HG02763 (cell line): ENCODE measurements at regions not wholly inside any gene's neighbourhood (a gene's known extent, or its start where the extent isn't known, plus 50 kb on each side); places are given as distances from the start of the nearest gene placed in this dataset.
"Not testable (repeated sequence)": the region's sequence is repeated elsewhere in the genome, so short reads cannot be mapped to it uniquely, and the experiment has no call there.

Experiments
- ATAC-seq: cut with Tn5 transposase; IDR thresholded peaks from one replicate; pipeline ENCODE4 v1.9.1; 2021; ENCODE audit warnings: mild to moderate bottlenecking, moderate library complexity; ENCODE audit not compliant: unreplicated experiment

DNA sequence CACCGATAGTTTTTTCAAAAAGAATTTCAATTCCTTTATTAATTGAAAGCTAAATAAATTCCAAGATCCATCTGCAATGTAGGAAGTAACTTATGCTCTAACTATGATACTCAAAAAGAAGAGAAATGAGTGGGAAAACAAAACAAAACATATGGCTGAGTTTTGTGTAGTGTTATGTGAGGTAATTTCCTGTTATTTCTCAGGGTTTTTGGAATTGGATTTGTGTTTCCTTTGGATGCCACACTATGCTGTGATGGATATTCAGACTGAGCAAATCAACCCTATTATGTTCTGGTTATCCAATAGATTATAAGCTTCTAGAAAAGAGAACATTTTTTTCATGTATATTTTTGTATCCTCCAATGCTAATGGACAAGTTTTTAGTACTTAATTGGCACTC is 73.4 kb upstream of the RAPGEF2 start:
- no peak for ATAC-seq

DNA sequence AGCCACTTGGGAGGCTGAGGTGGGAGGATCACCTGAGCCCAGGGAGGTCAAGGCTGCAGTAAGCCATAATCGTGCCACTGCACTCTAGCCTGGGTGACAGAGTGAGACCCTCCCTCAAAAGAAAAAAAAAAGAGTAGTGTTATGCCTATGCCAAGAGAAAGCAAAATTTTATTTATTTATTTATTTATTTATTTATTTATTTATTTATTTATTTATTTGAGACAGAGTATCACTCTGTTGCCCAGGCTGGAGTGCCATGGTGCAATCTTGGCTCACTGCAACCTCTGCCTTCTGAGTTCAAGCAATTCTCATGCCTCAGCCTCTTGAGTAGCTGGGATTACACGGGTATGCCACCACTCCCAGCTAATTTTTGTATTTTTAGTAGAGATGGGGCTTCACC is 72.6 kb upstream of the RAPGEF2 start:
- ATAC-seq = not testable (repeated sequence)

DNA sequence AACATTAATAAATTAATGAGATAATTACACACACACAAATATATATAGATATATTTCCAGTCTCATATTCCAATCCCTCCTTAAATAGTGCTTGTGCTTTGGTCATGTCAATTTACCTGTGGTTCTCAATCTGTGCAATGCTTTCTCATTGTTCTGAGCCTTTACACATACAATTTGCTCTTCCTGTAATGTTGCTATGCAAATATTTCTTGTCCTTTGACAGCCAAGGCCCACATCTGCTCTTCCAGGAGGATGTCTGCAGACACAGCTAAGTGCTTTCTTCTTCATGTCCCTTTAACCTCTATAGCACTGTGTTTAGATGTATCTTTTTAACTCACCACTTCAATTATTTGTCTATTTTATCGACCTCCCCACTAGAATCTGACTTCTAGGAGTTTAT is 67.3 kb upstream of the RAPGEF2 start:
- peak; percentile 79 for ATAC-seq

DNA sequence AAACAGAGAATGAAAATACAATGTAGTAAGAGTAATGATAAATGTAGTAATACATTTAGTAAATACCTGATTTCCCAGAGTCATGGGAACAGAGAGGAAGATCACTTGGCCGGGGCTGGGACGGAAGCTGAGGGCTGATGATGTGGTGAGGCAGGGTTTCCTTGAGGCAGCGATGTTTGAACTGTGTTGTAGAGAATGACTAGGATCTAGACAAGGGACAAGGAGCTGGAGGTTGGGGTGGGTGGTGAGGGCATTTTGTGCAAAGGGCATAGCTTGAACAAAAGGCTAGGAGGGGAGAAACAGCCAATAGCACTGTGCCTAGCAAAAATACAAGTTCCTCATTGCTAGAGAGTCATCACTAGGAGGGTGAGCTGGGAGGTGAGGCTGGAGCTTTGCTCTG is 64.3 kb upstream of the RAPGEF2 start:
- ATAC-seq = no peak

DNA sequence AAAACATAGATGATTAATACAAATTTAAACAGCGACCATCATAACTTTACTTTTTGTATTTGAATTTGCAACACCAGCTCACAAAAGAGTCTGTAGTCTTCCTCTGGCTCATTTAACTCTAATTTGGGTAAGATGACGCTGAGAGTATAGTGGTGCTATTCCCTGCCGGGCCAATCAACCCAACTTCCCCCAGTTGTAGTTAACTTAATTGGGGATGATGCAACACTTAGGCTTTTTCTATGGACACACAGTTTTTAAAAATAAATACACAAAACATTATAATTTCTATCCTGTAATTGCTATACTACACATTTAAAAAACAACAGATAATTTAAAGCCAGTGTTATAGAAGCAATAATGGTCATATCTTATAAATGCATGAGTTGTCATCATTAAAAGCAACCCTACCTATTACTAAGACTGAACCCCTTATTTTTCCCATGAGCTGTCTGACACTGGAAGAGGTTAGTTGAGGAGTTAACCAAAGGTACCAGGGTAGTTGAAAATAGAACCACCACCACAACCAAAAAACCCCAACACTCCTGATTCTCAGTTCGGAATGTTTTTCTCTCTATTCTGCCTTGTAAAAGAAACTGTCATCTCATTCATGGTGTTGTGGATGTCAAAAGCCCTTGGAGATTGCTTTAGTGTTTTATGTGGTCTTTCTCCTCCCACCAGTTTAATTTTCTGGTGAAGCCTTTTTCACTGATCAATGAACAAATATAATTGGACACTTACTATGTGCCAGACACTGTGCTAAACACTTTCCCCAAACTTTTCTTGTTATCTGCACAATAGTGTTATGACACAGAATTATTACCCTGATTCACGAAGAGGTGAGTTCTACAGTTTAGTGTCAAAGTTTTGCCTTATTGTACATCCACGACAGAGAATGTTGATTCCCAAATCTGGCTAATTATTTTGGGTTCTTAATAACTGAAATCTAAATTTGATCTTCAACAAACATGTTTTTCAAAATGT is 61.5 kb upstream of the RAPGEF2 start:
- ATAC-seq = no peak

DNA sequence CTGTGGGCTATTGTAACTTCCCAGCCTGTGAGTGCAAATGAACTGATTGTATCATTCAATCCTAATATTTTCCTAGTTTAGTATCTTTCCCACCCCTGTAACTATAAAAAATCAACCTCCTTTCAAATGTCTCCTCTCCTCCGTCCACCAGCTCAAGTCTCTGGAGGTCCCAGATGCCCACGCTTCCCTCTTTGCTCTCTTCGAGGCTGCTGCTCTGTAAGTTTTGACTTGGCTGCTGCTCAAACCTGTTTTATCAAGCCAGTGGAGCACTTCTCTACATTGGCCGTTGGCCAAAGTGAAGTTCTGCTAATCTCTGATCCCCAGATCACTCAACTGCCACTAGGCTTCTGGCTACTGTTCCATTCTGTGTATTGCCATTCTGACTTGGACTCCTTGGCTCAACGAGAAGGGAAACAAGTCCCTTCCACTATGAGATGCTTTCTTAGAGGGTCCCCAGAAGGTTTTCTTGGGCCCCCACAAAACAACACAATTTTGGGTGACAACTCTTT is 60.7 kb upstream of the RAPGEF2 start:
- ATAC-seq = no peak

DNA sequence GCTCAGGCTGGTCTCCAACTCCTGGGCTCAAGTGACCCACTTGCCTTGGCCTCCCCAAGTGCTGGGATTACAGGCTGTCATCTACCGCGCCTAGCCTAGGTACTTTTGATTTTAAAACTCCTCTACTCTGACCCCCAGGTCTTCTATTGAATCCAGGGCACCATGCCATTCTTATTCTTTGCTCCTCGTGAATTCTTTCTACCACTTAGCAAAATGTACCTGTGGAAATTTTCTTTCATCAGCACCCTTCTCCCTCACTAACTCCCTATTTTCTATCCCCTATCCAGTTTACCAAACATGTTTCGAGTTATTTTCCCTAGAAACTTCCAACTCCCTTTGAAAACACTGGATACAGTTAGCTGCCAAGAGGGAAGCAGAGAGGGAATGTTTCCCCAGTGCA is 60.0 kb upstream of the RAPGEF2 start:
- ATAC-seq = no peak

DNA sequence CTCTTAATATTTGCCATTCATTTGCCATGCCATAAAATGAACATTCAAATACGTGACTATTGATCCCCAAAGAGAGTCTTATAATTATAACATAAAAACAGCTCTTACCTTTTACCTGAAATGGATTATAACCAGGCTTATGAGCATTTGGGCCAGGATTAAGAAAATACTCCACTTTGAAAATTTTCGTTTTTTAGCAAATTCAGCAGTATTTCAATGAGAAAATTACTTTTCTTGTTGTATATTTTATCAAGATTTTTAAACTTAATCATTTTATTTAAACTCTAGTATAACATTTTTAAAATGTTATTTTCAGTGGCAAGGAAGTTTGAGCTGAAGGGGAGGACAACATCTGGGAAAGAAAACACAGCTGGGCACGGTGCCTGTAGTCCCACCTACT is 59.0 kb upstream of the RAPGEF2 start:
- ATAC-seq = no peak

DNA sequence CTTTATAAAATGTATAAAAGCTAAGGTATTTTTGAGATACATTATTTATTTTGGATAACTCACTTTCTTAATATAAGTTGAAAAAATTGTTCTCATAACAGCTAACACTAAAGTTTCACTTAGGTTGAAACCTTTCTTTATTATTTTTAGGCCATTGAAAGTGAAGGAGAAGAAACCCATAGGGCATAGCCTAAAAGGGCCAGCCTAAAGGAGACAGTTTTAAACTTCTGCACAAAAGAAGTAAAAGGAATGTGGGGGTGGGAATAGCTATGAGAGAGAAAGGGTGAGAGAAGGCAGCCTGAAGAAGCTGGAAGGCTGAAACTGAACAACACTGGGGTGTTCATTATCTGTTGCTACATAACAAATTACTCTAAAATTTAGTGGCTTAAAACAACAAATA is 57.6 kb upstream of the RAPGEF2 start:
- ATAC-seq = no peak

DNA sequence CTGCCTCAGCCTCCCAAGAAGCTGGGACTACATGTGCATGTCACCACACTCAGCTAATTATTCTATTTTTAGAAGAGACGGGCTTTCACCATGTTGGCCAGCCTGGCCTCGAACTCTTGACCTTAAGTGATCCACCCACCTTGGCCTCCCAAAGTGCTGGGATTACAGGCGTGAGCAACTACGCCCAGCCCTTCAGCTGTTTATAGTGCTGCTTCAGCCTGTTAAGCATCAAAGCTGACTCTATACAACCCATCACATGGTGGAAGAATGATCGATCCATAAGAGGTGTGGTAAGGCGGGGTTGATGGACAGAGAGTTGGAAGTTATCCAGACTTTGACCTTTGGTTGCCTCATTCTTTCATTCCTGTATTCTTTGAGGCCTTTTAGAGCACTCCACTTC is 56.2 kb upstream of the RAPGEF2 start:
- ATAC-seq = no peak

DNA sequence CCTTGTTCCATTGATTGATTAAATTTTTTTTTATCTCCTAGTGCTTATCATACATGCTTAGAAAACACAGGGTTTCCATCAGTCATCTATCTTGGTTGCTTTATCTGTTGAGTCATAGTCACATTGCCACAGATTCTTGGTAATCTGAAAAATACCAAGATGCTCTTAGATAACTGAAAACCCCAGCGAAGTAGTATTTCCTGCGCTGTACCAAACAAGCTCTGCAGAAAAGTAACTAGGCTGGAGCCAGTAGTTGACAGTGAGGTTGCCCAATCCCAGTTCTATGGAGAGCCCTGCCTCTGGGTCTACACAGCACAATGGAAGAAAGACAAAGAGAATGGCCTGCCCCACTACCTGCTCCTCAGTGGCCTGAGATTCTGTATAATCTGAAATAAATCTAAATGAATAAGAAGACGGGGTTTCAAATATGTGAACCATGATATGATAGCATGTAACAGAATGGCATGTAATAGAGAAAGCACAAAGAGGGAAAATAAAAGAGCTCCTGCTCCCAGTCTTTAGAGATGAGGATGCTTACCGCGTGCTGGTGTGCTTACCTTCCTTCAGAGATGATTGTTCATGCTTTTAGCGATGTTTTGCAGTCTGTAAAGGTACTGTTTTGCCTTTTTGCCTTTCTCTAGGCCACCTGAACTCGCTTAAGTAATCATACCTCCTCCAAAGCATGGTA is 55.3 kb upstream of the RAPGEF2 start:
- no peak for ATAC-seq

DNA sequence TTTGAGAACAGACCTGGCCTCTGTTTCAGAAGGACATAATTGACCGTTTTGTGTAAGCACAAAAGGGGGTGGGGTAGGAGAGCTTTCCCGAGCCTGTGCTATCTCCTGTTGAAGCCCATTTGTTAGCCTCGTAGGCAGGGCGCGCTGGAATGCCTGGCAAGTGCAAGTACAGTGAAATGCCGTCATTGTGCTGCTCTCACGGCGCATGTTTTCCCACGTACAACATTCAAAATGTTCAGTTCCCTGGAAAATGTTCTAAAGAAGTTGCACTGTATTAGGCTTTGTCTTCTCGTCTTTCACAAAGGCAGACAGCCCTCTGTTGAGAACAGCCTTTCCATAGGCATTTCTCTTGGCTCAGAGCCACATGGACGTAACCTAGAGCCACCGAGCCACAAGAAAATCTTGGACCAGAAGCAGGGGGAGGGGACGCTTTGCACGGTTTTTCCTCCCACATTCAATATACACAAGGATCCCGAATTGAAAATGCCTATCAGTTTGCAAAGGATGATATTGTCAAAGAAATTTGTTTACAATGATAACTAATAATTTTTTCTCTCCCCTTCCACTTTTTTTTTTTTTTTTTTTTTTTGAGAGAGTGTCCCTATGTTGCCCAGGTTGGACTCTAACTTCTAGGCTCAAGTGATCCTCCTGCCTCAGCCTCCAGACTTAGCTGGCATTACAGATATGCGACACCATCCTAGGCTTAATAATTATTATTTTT is 54.6 kb upstream of the RAPGEF2 start:
- no peak for ATAC-seq

DNA sequence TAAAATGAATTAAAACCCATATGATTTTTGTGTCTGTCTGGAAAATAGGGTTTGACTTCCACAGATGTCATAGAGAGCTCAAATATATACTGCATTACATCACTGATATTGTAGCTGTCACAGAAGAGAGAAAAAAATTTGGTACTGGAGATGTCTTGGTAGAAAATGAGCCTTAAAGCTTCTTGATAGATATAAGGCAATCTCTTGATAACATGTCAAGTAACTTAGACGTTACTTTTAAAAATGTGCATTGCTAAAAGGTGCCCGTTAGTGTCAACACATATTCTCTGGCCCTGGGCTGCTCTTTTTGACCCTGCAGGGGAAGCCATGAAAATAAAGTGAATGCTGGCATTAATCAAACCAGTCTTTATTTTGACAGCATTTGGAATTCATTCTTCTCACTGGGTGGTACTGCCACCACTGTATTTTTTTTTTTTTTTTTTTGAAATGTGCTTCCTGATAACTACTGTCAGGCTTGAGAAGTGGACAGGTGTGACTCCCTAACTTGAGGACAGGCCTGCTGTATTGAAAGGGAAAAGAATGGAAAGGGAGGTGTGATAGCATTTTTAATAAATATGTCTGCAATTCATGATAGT is 53.0 kb upstream of the RAPGEF2 start:
- no peak for ATAC-seq

DNA sequence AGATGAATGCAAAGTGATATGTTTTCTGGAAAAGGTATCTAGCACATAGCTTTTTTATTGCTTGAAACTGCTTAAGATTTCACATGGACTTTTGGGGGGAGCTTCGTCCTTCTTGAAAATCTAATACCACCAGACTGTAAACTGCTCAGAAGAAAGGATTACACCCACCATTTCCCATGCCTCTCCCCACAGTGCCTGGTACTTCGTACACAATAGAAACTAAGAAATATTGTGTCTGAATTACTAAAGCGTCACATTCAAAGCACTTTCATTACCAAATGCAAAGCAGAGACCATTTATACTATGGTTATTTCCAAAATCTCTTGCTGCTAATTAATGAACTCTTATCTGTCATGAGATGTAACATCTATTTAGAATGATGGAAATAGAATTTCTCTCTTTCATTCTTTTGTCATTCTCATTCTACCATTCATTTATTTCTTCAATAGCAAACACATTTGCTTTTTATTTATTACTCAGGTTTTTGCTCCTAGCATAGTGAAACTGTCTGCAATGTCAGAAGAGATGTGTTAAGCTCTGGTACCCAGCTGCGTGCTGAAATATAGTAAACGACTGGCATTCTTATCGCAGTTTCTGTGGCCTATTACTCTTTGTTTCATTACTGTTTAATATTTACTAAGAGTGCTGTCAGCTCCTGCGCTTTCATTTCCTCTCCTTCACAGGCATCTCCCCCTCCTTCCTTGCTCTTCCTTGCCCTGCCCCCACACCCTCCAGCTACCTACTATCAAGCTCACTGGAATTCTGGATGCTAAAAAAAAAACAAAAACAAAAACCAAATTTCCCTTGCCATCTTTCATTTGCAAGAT is 51.4 kb upstream of the RAPGEF2 start:
- ATAC-seq = peak; percentile 81

DNA sequence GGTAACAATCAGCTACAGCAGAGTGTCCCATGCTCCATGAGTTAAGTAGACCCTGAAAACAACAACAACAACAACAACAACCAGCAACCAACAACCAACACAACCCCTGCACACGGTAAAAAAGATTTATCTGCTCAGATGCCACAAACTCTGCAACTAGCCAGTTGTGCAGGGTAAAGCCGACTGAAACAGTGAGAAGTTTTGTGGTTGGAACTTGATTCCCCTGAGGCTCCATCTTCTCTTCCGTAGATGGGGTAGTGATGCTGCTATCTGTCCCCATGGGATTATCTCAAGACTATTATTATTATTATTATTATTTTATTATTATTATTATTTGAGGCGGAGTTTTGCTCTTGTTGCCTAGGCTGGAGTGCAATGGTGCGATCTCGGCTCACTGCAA is 50.6 kb upstream of the RAPGEF2 start:
- ATAC-seq = peak; percentile 38
